Esophagus (tissue), 2 donors: ENCODE measurements at regions not wholly inside any gene's neighbourhood (a gene's known extent, or its start where the extent isn't known, plus 50 kb on each side); places are given as distances from the start of the nearest gene placed in this dataset.

Source experiments
- H3K27ac ChIP-seq, 2 donors: one replicate each; pipeline ENCODE4 v1.5.1; 2013; ENCODE audit warnings: low read depth in 2 of 2, mild to moderate bottlenecking in 2 of 2, inconsistent platforms in 1 of 2, low read length in 1 of 2, moderate library complexity in 1 of 2
- H3K27me3 ChIP-seq, 2 donors: one replicate each; pipeline ENCODE4 v1.6.1; 2013; ENCODE audit warnings: low read length in 2 of 2, control low read depth in 1 of 2, mild to moderate bottlenecking in 1 of 2; ENCODE audit not compliant: insufficient read depth in 2 of 2, control insufficient read depth in 1 of 2
- H3K36me3 ChIP-seq, 2 donors: one replicate each; pipeline ENCODE4 v1.6.1; 2013; ENCODE audit warnings: low read length in 1 of 2; ENCODE audit not compliant: control insufficient read depth in 2 of 2, insufficient read depth in 2 of 2
- H3K4me1 ChIP-seq, 2 donors: one replicate each; pipeline ENCODE4 v1.6.1; 2013; ENCODE audit warnings: low read length in 1 of 2; ENCODE audit not compliant: control insufficient read depth in 2 of 2, insufficient read depth in 2 of 2
- H3K4me3 ChIP-seq, 2 donors: one replicate each; pipeline ENCODE4 v1.5.1; 2013; ENCODE audit warnings: low read length in 2 of 2, mild to moderate bottlenecking in 2 of 2, low read depth in 1 of 2, moderate library complexity in 1 of 2
- H3K9me3 ChIP-seq, 2 donors: one replicate each; pipeline ENCODE4 v1.6.1; 2013; ENCODE audit warnings: mild to moderate bottlenecking in 2 of 2, low read depth in 1 of 2, low read length in 1 of 2, moderate library complexity in 1 of 2; ENCODE audit not compliant: control insufficient read depth in 2 of 2, insufficient read depth in 1 of 2
- WGBS, 2 donors: extraction: QIAGEN DNeasy Blood & Tissue Kit; methylation state at CpG; one replicate each; pipeline ENCODE4 v1.1.7; 2013; 5-methylcytosine and 5-hydroxymethylcytosine counted together
- donor health status: healthy with polysubstance abuse.
- donor health status: Bipolar disorder and iron deficiency.

GRCh38 chr5:145104106-145104505, 731.0 kb downstream of the PRELID2 start:
- no peaks in the 10 kb centered on the region for H3K27me3 ChIP-seq
- H3K4me1 ChIP-seq: no peaks in the 10 kb centered on the region
- no peaks in the 10 kb centered on the region for H3K36me3 ChIP-seq
- H3K27ac ChIP-seq: no peak overlapping the region
- H3K9me3 ChIP-seq: no peaks in the 10 kb centered on the region
- H3K4me3 ChIP-seq: no peak overlapping the region

- Histone ChIP-seq H3K9me3 (no peaks in the 10 kb centered on the region), H3K36me3 (no peaks in the 10 kb centered on the region), H3K4me3 (no peak overlapping the region), H3K27me3 (no peaks in the 10 kb centered on the region), H3K4me1 (no peaks in the 10 kb centered on the region), H3K27ac (no peak overlapping the region)
- WGBS, 2 donors: 79 to 88% methylated on average over 3 of the region's 3 CpGs
These were observed 733.9 kb downstream of the PRELID2 start for GRCh38 chr5:145101246-145101645.

GRCh38 chr5:145090115-145090514, 745.0 kb downstream of the PRELID2 start:
- no peak overlapping the region for H3K4me3 ChIP-seq
- 96 to 100% methylated on average over 1 of the region's 1 CpG for WGBS, 2 donors
- no peaks in the 10 kb centered on the region for H3K27me3 ChIP-seq
- H3K9me3 ChIP-seq: no peaks in the 10 kb centered on the region
- no peak overlapping the region for H3K27ac ChIP-seq
- H3K36me3 ChIP-seq: no peaks in the 10 kb centered on the region
- H3K4me1 ChIP-seq: no peaks in the 10 kb centered on the region

GRCh38 chr5:145084834-145085233, 750.3 kb downstream of the PRELID2 start:
- H3K4me3 ChIP-seq: no peak overlapping the region
- WGBS, 2 donors: 92 to 94% methylated on average over 2 of the region's 2 CpGs
- H3K36me3 ChIP-seq: no peaks in the 10 kb centered on the region
- no peaks in the 10 kb centered on the region for H3K27me3 ChIP-seq
- no peak overlapping the region for H3K27ac ChIP-seq
- no peaks in the 10 kb centered on the region for H3K9me3 ChIP-seq
- no peaks in the 10 kb centered on the region for H3K4me1 ChIP-seq

- WGBS, 2 donors: 88 to 92% methylated on average over 6 of the region's 6 CpGs
- H3K27me3 ChIP-seq: no peaks in the 10 kb centered on the region
- no peak overlapping the region for H3K27ac ChIP-seq
- no peaks in the 10 kb centered on the region for H3K36me3 ChIP-seq
- no peak overlapping the region for H3K4me3 ChIP-seq
- no peaks in the 10 kb centered on the region for H3K4me1 ChIP-seq
- H3K9me3 ChIP-seq: no peaks in the 10 kb centered on the region
These were observed 758.1 kb downstream of the PRELID2 start for GRCh38 chr5:145077028-145077427.

GRCh38 chr5:145076040-145076439, 759.1 kb downstream of the PRELID2 start:
- Histone ChIP-seq H3K36me3 (no peaks in the 10 kb centered on the region), H3K4me3 (no peak overlapping the region), H3K27me3 (no peaks in the 10 kb centered on the region), H3K9me3 (no peaks in the 10 kb centered on the region), H3K4me1 (no peaks in the 10 kb centered on the region), H3K27ac (no peak overlapping the region)

GRCh38 chr5:145072889-145073288, 762.3 kb downstream of the PRELID2 start:
- no peaks in the 10 kb centered on the region for H3K27me3 ChIP-seq
- H3K4me3 ChIP-seq: no peak overlapping the region
- H3K9me3 ChIP-seq: no peaks in the 10 kb centered on the region
- no peaks in the 10 kb centered on the region for H3K36me3 ChIP-seq
- 10 to 31% methylated on average over 1 of the region's 1 CpG for WGBS, 2 donors
- H3K4me1 ChIP-seq: no peaks in the 10 kb centered on the region
- H3K27ac ChIP-seq: no peak overlapping the region

- H3K27me3 ChIP-seq: no peaks in the 10 kb centered on the region
- H3K4me3 ChIP-seq: no peak overlapping the region
- no peaks in the 10 kb centered on the region for H3K4me1 ChIP-seq
- no peaks in the 10 kb centered on the region for H3K9me3 ChIP-seq
- no peak overlapping the region for H3K27ac ChIP-seq
- 82 to 84% methylated on average over 3 of the region's 3 CpGs for WGBS, 2 donors
- no peaks in the 10 kb centered on the region for H3K36me3 ChIP-seq
These were observed 766.4 kb downstream of the PRELID2 start for GRCh38 chr5:145068721-145069120.

- H3K27ac ChIP-seq: no peak overlapping the region
- H3K4me3 ChIP-seq: no peak overlapping the region
- no peaks in the 10 kb centered on the region for H3K9me3 ChIP-seq
- H3K4me1 ChIP-seq: no peaks in the 10 kb centered on the region
- no peaks in the 10 kb centered on the region for H3K36me3 ChIP-seq
- no peaks in the 10 kb centered on the region for H3K27me3 ChIP-seq
- WGBS, 2 donors: 85% methylated on average over 6 of the region's 6 CpGs
These were observed 772.7 kb downstream of the PRELID2 start for GRCh38 chr5:145062280-145063062.

- WGBS, 2 donors: 42 to 44% methylated on average over 5 of the region's 5 CpGs
- no peaks in the 10 kb centered on the region for H3K36me3 ChIP-seq
- no peaks in the 10 kb centered on the region for H3K4me1 ChIP-seq
- no peaks in the 10 kb centered on the region for H3K9me3 ChIP-seq
- H3K4me3 ChIP-seq: no peak overlapping the region
- H3K27me3 ChIP-seq: no peaks in the 10 kb centered on the region
- H3K27ac ChIP-seq: no peak overlapping the region
These were observed 778.3 kb downstream of the PRELID2 start for GRCh38 chr5:145056800-145057199.
